ENCODE measurements at regions not wholly inside any gene's neighbourhood (a gene's known extent, or its start where the extent isn't known, plus 50 kb on each side); places are given as distances from the start of the nearest gene placed in this dataset.

DNA sequence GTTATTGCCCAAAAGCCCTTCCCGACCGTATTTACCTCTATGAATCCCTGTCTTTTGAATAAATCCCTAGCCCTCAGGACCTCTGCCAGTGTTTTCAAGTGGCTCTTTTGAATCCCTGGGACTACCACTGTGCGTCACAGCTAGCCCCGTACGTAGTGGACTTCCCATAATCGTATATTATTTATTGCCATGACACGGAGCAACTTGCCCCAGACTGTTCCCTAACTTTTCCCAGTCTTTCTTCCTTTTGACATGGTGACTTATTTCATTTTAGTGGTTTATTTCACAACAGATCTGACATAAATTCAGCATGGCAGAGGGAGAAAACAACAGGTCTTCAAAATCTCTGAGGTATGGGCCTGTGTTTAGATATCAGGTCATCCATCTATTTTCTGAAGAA lies 318.6 kb upstream of the KLF6 start:
- Mint-ChIP-seq H3K27ac (no peak overlapping the region), H3K36me3 (ENCODE audit: low read depth) (no peaks in the 10 kb centered on the region), H3K4me3 (no peak overlapping the region), H3K4me1 (peaks cover 21% of the 10 kb centered on the region), H3K27me3 (no peaks in the 10 kb centered on the region), H3K9me3 (no peaks in the 10 kb centered on the region)
- DNase-seq (no peak), ATAC-seq (ENCODE audit: low read depth) (no peak)
- POLR2A ChIA-PET = no interaction called here
- CTCF ChIA-PET = no interaction called here
- intact Hi-C loops (cut with micrococcal nuclease) = no loop called here
- TF ChIP-seq CTCF (IDR thresholded peaks at IDR 0.05) = no peak

GRCh38 chr10:4102802-4103344 lies 317.9 kb upstream of the KLF6 start:
- Mint-ChIP-seq H3K36me3 (ENCODE audit: low read depth) (no peaks in the 10 kb centered on the region), H3K27me3 (no peaks in the 10 kb centered on the region), H3K4me1 (peaks cover 16% of the 10 kb centered on the region), H3K27ac (no peak overlapping the region), H3K9me3 (no peaks in the 10 kb centered on the region), H3K4me3 (no peak overlapping the region)
- intact Hi-C loops (cut with micrococcal nuclease) = no loop called here
- ChIA-PET CTCF (no interaction called here), POLR2A (no interaction called here)
- no peak for DNase-seq
- TF ChIP-seq CTCF (IDR thresholded peaks at IDR 0.05) = no peak
- ATAC-seq (ENCODE audit: low read depth) = no peak

DNA sequence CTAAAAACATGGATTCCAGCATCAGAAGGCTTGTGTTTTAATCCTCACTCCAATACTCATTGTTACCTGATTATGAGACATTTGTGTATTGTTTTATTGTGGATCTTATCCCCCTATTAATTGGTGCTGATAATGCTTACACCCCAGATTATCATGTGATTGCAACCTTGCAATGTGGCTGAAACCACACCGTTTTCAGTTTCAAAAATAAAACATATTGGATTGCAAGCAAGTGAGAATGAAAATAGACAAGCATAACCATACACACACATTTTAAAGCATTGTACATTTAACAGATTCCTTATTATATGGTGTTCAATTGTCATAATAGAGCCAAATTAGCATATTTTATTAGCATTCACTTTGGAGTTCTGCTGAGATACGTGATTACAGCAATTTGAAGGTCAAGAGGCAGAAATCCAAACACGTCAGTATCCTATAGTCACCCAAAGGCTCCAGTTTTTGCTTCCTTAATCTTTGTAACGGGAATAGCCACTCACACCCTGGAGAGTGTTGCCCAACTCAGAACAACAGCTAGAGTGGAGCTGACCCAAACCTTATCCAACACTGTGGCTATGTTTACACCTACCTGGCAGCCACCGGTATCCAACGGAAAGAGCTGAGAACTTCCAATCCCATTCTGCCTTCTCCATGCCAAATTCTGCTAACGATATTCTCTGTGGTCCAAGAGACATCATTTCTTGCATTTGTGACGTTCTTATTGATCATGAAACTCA lies 317.1 kb upstream of the KLF6 start:
- ATAC-seq (ENCODE audit: low read depth) (no peak), DNase-seq (no peak)
- no peaks in the 10 kb centered on the region for H3K27me3 Mint-ChIP-seq
- ChIA-PET POLR2A (no interaction called here), CTCF (no interaction called here)
- TF ChIP-seq CTCF (IDR thresholded peaks at IDR 0.05) = no peak
- no peaks in the 10 kb centered on the region for H3K9me3 Mint-ChIP-seq
- no peak overlapping the region for H3K27ac Mint-ChIP-seq
- H3K36me3 Mint-ChIP-seq (ENCODE audit: low read depth) = no peaks in the 10 kb centered on the region
- H3K4me3 Mint-ChIP-seq = no peak overlapping the region
- peaks cover 10% of the 10 kb centered on the region for H3K4me1 Mint-ChIP-seq
- intact Hi-C loops (cut with micrococcal nuclease) = no loop called here

GRCh38 chr10:4100380-4100779 lies 315.4 kb upstream of the KLF6 start:
- ATAC-seq (ENCODE audit: low read depth) (no peak), DNase-seq (no peak)
- intact Hi-C loops (cut with micrococcal nuclease) = no loop called here
- ChIA-PET POLR2A (no interaction called here), CTCF (no interaction called here)
- no peaks in the 10 kb centered on the region for H3K27me3 Mint-ChIP-seq
- peaks cover 9% of the 10 kb centered on the region for H3K4me1 Mint-ChIP-seq
- H3K36me3 Mint-ChIP-seq (ENCODE audit: low read depth) = no peaks in the 10 kb centered on the region
- TF ChIP-seq CTCF (IDR thresholded peaks at IDR 0.05) = no peak
- H3K4me3 Mint-ChIP-seq = no peak overlapping the region
- peak overlapping the region; percentile 35 for H3K27ac Mint-ChIP-seq
- H3K9me3 Mint-ChIP-seq = no peaks in the 10 kb centered on the region

GRCh38 chr10:4099202-4099601 lies 314.2 kb upstream of the KLF6 start:
- ChIA-PET CTCF (no interaction called here), POLR2A (no interaction called here)
- Mint-ChIP-seq H3K9me3 (no peaks in the 10 kb centered on the region), H3K4me1 (peaks cover 9% of the 10 kb centered on the region), H3K27ac (no peak overlapping the region), H3K27me3 (no peaks in the 10 kb centered on the region), H3K36me3 (ENCODE audit: low read depth) (no peaks in the 10 kb centered on the region), H3K4me3 (no peak overlapping the region)
- no peak for TF ChIP-seq CTCF (IDR thresholded peaks at IDR 0.05)
- intact Hi-C loops (cut with micrococcal nuclease) = no loop called here
- no peak for ATAC-seq (ENCODE audit: low read depth)
- DNase-seq = no peak
